ENCODE measurements at regions not wholly inside any gene's neighbourhood (a gene's known extent, or its start where the extent isn't known, plus 50 kb on each side); places are given as distances from the start of the nearest gene placed in this dataset.

DNA sequence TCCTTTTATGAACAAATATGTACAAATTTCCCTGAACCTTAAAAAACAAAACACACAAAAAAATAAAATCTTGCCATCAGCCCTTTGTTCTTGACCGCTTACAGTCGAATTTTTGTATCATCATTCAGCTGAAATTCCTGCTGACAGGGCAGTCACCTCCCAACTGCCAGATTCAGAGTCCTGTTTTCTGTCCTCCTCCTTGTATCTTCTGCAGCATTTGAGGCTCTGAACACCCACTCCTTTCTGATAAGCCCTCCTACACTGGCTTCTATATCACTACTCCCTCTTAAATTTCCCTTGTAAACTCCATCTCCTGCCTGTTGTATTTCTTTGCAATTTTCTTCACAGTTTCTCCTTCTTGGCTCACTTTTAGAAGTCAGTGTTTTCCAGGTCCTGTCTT, 77.8 kb upstream of the CCN6 start:
- Histone ChIP-seq H3K9me3 (ENCODE audit: low read depth) (no peaks in the 10 kb centered on the region), H2AFZ (no peak overlapping the region)

DNA sequence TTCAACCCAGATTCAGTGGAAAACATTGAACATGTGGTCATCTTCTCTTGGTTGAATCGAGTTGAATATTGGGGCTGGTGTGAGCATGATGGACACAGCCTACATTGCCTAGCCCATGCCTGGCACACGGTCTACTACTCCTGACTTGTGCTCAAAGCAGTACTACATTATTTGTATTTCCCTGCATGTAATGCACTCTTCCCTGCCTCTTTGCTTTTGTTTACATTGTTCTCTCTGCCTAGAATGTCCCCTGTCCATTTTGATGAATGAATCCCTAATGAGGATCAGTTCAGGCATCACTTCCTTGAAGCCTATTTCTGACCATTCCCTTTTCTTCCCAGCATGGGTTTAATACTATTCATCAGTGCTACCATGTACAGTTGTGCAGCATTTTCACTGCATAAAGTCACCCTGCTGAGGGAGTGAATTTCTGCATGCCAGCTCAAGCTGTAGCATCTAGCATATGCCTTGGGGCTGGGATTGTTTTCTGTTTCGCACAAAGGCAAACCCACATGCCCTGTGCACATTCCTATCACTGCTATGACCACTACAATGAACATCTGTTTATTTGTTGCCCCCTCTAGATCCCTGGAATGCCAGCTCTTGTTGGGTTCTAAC, 75.3 kb upstream of the CCN6 start:
- no peaks in the 10 kb centered on the region for H3K27me3 ChIP-seq (replicated peaks; ENCODE audit: insufficient read depth)
- peaks cover 22% of the 10 kb centered on the region for H3F3A ChIP-seq (ENCODE audit: insufficient read depth)
- no peak for TF ChIP-seq EZH2phosphoT487 (IDR thresholded peaks at IDR 0.05; ENCODE audit: insufficient read depth, low read depth)
- TF ChIP-seq EZH2 (IDR thresholded peaks at IDR 0.05; ENCODE audit: insufficient read depth, poor library complexity, severe bottlenecking): no peak
- no peak overlapping the region for H3K4me3 ChIP-seq
- H3K79me2 ChIP-seq (ENCODE audit: insufficient read depth): no peaks in the 10 kb centered on the region
- DNase-seq: no peak
- H3K9ac ChIP-seq: no peak overlapping the region
- H3K27ac ChIP-seq: no peak overlapping the region
- H3K4me2 ChIP-seq (ENCODE audit: unreplicated experiment): no peak overlapping the region
- H3K9me3 ChIP-seq (ENCODE audit: low read depth): no peaks in the 10 kb centered on the region
- 97 to 98% methylated on average over 3 of the region's 3 CpGs for WGBS, 2 experiments (ENCODE audit: low coverage in 1 of 2, low lambda C conversion rate in 2 of 2, missing lambda C conversion rate in 2 of 2)
- no peak overlapping the region for H2AFZ ChIP-seq
- H3K9me2 ChIP-seq (ENCODE audit: insufficient read depth): peaks cover 4% of the 10 kb centered on the region; the same call in 1 of the 2 replicates
- in situ Hi-C loops (cut with MboI): no loop called here
- no peaks in the 10 kb centered on the region for H3K36me3 ChIP-seq (ENCODE audit: low read depth)
- H3K4me1 ChIP-seq (ENCODE audit: insufficient read depth): peaks cover 25% of the 10 kb centered on the region
- no peaks in the 10 kb centered on the region for H4K20me1 ChIP-seq (ENCODE audit: insufficient read depth)

More for the DNA sequence above, 77.8 kb upstream of the CCN6 start:
- Histone ChIP-seq H3K9me2 (ENCODE audit: insufficient read depth) (peaks cover 4% of the 10 kb centered on the region; the same call in 1 of the 2 replicates), H4K20me1 (ENCODE audit: insufficient read depth) (no peaks in the 10 kb centered on the region), H3K4me3 (no peak overlapping the region), H3K36me3 (ENCODE audit: low read depth) (no peaks in the 10 kb centered on the region), H3K9ac (no peak overlapping the region), H3K4me1 (ENCODE audit: insufficient read depth) (peaks cover 42% of the 10 kb centered on the region), H3K79me2 (ENCODE audit: insufficient read depth) (no peaks in the 10 kb centered on the region), H3K4me2 (ENCODE audit: unreplicated experiment) (no peak overlapping the region), H3F3A (ENCODE audit: insufficient read depth) (peaks cover 35% of the 10 kb centered on the region), H3K27me3 (replicated peaks; ENCODE audit: insufficient read depth) (no peaks in the 10 kb centered on the region), H3K27ac (no peak overlapping the region)
- no peak for DNase-seq
- whole genome bisulfite sequencing, 2 experiments (ENCODE audit: low coverage in 1 of 2, low lambda C conversion rate in 2 of 2, missing lambda C conversion rate in 2 of 2): 93 to 97% methylated on average over 2 of the region's 2 CpGs
- no peak for TF ChIP-seq EZH2phosphoT487 (IDR thresholded peaks at IDR 0.05; ENCODE audit: insufficient read depth, low read depth)
- TF ChIP-seq EZH2 (IDR thresholded peaks at IDR 0.05; ENCODE audit: insufficient read depth, poor library complexity, severe bottlenecking): no peak
- in situ Hi-C loops (cut with MboI): no loop called here

DNA sequence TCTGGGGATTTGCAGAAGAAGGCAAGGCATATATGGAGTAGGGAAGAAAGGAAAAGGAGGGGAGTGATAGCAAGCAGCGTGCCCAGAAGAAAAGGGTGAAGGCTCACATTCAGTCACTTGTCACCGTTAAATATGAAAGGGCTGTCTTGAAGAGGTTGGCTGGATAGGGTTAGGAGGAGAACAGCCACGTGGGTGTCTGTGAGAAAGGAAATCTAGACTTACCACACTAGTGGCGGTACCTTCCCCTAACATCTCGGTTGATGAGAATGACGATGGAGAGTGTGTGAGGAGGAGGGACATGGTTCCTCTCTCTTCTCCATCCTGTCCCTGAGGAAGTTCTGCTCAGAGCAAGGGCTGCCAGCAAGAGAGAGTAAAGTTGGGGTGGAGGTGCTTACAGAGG, 74.3 kb upstream of the CCN6 start:
- Histone ChIP-seq H3K4me1 (ENCODE audit: insufficient read depth) (peaks cover 17% of the 10 kb centered on the region), H3K4me3 (no peak overlapping the region), H3K27ac (no peak overlapping the region), H3K9me3 (ENCODE audit: low read depth) (no peaks in the 10 kb centered on the region), H3K27me3 (replicated peaks; ENCODE audit: insufficient read depth) (no peaks in the 10 kb centered on the region), H3K79me2 (ENCODE audit: insufficient read depth) (no peaks in the 10 kb centered on the region), H3K9me2 (ENCODE audit: insufficient read depth) (peaks cover 4% of the 10 kb centered on the region; the same call in 1 of the 2 replicates), H4K20me1 (ENCODE audit: insufficient read depth) (no peaks in the 10 kb centered on the region), H3K9ac (no peak overlapping the region), H3K36me3 (ENCODE audit: low read depth) (no peaks in the 10 kb centered on the region), H3F3A (ENCODE audit: insufficient read depth) (peaks cover 15% of the 10 kb centered on the region), H3K4me2 (ENCODE audit: unreplicated experiment) (no peak overlapping the region), H2AFZ (no peak overlapping the region)
- WGBS, 2 experiments (ENCODE audit: low coverage in 1 of 2, low lambda C conversion rate in 2 of 2, missing lambda C conversion rate in 2 of 2): 93 to 97% methylated on average over 6 of the region's 6 CpGs
- in situ Hi-C loops (cut with MboI): loop anchor here (10.0 kb wide), 1 partner anchor 105 kb away; the partner anchor contains the start of gene FYN
- TF ChIP-seq EZH2 (IDR thresholded peaks at IDR 0.05; ENCODE audit: insufficient read depth, poor library complexity, severe bottlenecking) (no peak), EZH2phosphoT487 (IDR thresholded peaks at IDR 0.05; ENCODE audit: insufficient read depth, low read depth) (no peak)
- DNase-seq: no peak

DNA sequence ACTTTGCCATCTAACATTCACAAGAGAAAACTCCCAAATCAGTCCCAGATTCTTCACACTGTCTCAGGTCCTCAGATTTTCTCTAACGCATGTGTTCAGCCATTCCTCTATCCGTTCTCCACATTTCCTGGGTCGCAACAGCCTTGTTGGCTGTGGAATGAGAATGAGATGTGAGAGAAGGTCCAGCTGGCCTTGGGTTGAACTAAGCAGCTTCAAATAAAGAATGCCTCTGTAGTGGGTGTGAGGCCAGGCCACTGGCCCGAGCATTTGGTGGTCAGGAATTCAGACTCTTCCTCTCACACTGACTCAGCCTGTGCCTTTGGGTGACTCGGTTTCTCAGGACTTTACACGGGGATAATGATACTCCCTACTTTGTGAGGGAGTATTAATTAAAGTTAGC, 73.8 kb upstream of the CCN6 start:
- DNase-seq: no peak
- no peak overlapping the region for H3K4me2 ChIP-seq (ENCODE audit: unreplicated experiment)
- H3K27me3 ChIP-seq (replicated peaks; ENCODE audit: insufficient read depth): no peaks in the 10 kb centered on the region

More for the DNA sequence above, 73.8 kb upstream of the CCN6 start:
- no peaks in the 10 kb centered on the region for H3K79me2 ChIP-seq (ENCODE audit: insufficient read depth)
- H4K20me1 ChIP-seq (ENCODE audit: insufficient read depth): no peaks in the 10 kb centered on the region
- no peak overlapping the region for H3K4me3 ChIP-seq
- peaks cover 21% of the 10 kb centered on the region for H3K4me1 ChIP-seq (ENCODE audit: insufficient read depth)
- in situ Hi-C loops (cut with MboI): loop anchor here (10.0 kb wide), 1 partner anchor 105 kb away; the partner anchor contains the start of gene FYN
- no peaks in the 10 kb centered on the region for H3K36me3 ChIP-seq (ENCODE audit: low read depth)
- no peak overlapping the region for H3K9ac ChIP-seq
- 72 to 75% methylated on average over 6 of the region's 6 CpGs for WGBS, 2 experiments (ENCODE audit: low coverage in 1 of 2, low lambda C conversion rate in 2 of 2, missing lambda C conversion rate in 2 of 2)
- no peak overlapping the region for H3K27ac ChIP-seq
- TF ChIP-seq EZH2 (IDR thresholded peaks at IDR 0.05; ENCODE audit: insufficient read depth, poor library complexity, severe bottlenecking): no peak
- TF ChIP-seq EZH2phosphoT487 (IDR thresholded peaks at IDR 0.05; ENCODE audit: insufficient read depth, low read depth): no peak
- H2AFZ ChIP-seq: no peak overlapping the region
- H3K9me3 ChIP-seq (ENCODE audit: low read depth): no peaks in the 10 kb centered on the region
- H3K9me2 ChIP-seq (ENCODE audit: insufficient read depth): peaks cover 4% of the 10 kb centered on the region; the same call in 1 of the 2 replicates
- H3F3A ChIP-seq (ENCODE audit: insufficient read depth): peaks cover 19% of the 10 kb centered on the region

Measured in GM23248 (cell line).